HCT116 (cell line): ENCODE measurements at regions not wholly inside any gene's neighbourhood (a gene's known extent, or its start where the extent isn't known, plus 50 kb on each side); places are given as distances from the start of the nearest gene placed in this dataset.

Experiments
- ATAC-seq: fragments of 200-7000 bp; cut with Tn5 transposase; 2 replicates; pipeline ENCODE4 v1.9.1; 2020; ENCODE audit warnings: mild to moderate bottlenecking, moderate library complexity
- BruUV-seq: library from RNA; stranded (reverse); fragments of 400-500 nt; replicated peaks from 2 replicates; lab custom pipeline; 2021; lab: Mats Ljungman, UMichigan
- CTCF ChIA-PET: fragments of 300-600 bp; sonication (Branson Sonifier 250); formaldehyde crosslinking; loops from one replicate; lab custom pipeline; 2021; ENCODE audit warnings: antibody characterized with exemption; lab: Charles Lee
- POLR2A ChIA-PET: fragments of 300-600, 350-600 bp; sonication (Branson Sonifier 250); formaldehyde crosslinking; loops from one replicate; lab custom pipeline; 2021; ENCODE audit warnings: antibody characterized with exemption; lab: Charles Lee
- RAD21 ChIA-PET, 2 experiments: fragments of 300-600 bp; sonication (Branson Sonifier 250); formaldehyde crosslinking; loops; one replicate each; lab custom pipeline; 2023; ENCODE audit warnings: low total read pairs in 2 of 2; ENCODE audit not compliant: uncharacterized antibody in 2 of 2, unreplicated experiment in 2 of 2, low non-redundant PET in 1 of 2; lab: Charles Lee
- DNase-seq: peaks from one replicate; pipeline ENCODE4 v3.0.0-alpha.2; 2010; ENCODE audit warnings: low read depth, low spot score
- H2AFZ ChIP-seq: fragments of 200-600 bp; shearing (Covaris generic), sonication (generic); 2 replicates; pipeline ENCODE4 v1.6.1; 2017; ENCODE audit warnings: low read depth, mixed run types, mixed read lengths, antibody characterized with exemption, low read length; ENCODE audit not compliant: poor library complexity, severe bottlenecking
- H3K27ac ChIP-seq: 2 replicates; pipeline ENCODE4 v1.5.1; 2012; ENCODE audit warnings: low read depth, low read length
- H3K27me3 ChIP-seq: fragments of 200-600 bp; sonication (generic); 2 replicates; pipeline ENCODE4 v1.6.1; 2016; ENCODE audit warnings: mixed run types, low read length, mixed read lengths; ENCODE audit not compliant: insufficient read depth
- H3K36me3 ChIP-seq, 2 experiments: fragments of 200-500 bp in 1 of 2; fragments of 200-600 bp in 1 of 2; sonication (Bioruptor generic) in 1 of 2; sonication (generic) in 1 of 2; 2 replicates each; pipeline versions ENCODE4 v1.5.1 to v1.6.1; 2014 to 2016; ENCODE audit warnings: low read length in 2 of 2, inconsistent platforms in 1 of 2, mixed read lengths in 1 of 2, mixed run types in 1 of 2; ENCODE audit not compliant: insufficient read depth in 2 of 2, control insufficient read depth in 1 of 2
- H3K4me1 ChIP-seq, 2 experiments: fragments of 200-600 bp in 1 of 2; sonication (generic) in 1 of 2; 2 replicates each; pipeline versions ENCODE4 v1.5.1 to v1.6.1; 2012 to 2017; ENCODE audit warnings: low read length in 2 of 2, inconsistent platforms in 1 of 2, mild to moderate bottlenecking in 1 of 2, mixed read lengths in 1 of 2, mixed run types in 1 of 2, moderate library complexity in 1 of 2; ENCODE audit not compliant: insufficient read depth in 2 of 2, control insufficient read depth in 1 of 2
- H3K4me2 ChIP-seq: fragments of 200-600 bp; sonication (generic); 2 replicates; pipeline ENCODE4 v1.6.1; 2017; ENCODE audit warnings: mixed run types, low read length, mixed read lengths
- H3K4me3 ChIP-seq, 2 experiments: fragments of 200-600 bp in 1 of 2; sonication (generic) in 1 of 2; replicated peaks in 1 of 2; 2 replicates each; pipeline ENCODE4 v1.5.1; 2011 to 2016; ENCODE audit warnings: low read length in 2 of 2, control low read depth in 1 of 2, low read depth in 1 of 2, mild to moderate bottlenecking in 1 of 2, mixed read lengths in 1 of 2, mixed run types in 1 of 2
- H3K79me2 ChIP-seq: fragments of 200-600 bp; sonication (generic); 2 replicates; pipeline ENCODE4 v1.6.1; 2017; ENCODE audit warnings: mild to moderate bottlenecking, mixed run types, low read length, moderate library complexity, mixed read lengths; ENCODE audit not compliant: insufficient read depth
- H3K9ac ChIP-seq: fragments of 200-600 bp; sonication (generic); 2 replicates; pipeline ENCODE4 v1.6.1; 2016; ENCODE audit warnings: low read length, mixed read lengths
- H3K9me2 ChIP-seq: fragments of 200-600 bp; sonication (generic), shearing (Covaris generic); 2 replicates; pipeline ENCODE4 v1.6.1; 2017; ENCODE audit warnings: mixed run types, mild to moderate bottlenecking, moderate library complexity; ENCODE audit not compliant: insufficient read depth
- H3K9me3 ChIP-seq, 2 experiments: fragments of 200-500 bp in 1 of 2; fragments of 200-600 bp in 1 of 2; sonication (Bioruptor generic) in 1 of 2; sonication (generic) in 1 of 2; 2 replicates each; pipeline ENCODE4 v1.6.1; 2014 to 2017; ENCODE audit warnings: low read length in 2 of 2, mixed read lengths in 2 of 2, inconsistent platforms in 1 of 2, low read depth in 1 of 2, mild to moderate bottlenecking in 1 of 2, mixed run types in 1 of 2, moderate library complexity in 1 of 2; ENCODE audit not compliant: control insufficient read depth in 1 of 2, insufficient read depth in 1 of 2
- H4K20me1 ChIP-seq: fragments of 200-600 bp; sonication (generic), shearing (Covaris generic); 2 replicates; pipeline ENCODE4 v1.6.1; 2017; ENCODE audit warnings: mixed run types, mild to moderate bottlenecking, moderate library complexity; ENCODE audit not compliant: insufficient read depth
- CBX3 ChIP-seq: IDR thresholded peaks from 2 replicates; pipeline ENCODE4 v1.6.1; 2012; ENCODE audit warnings: low read depth
- CEBPB ChIP-seq: IDR thresholded peaks from 2 replicates; pipeline ENCODE4 v1.6.1; 2012; ENCODE audit warnings: low read depth
- EGR1 ChIP-seq: IDR thresholded peaks from 2 replicates; pipeline ENCODE4 v1.6.1; 2012; ENCODE audit warnings: low read depth
- ELF1 ChIP-seq: IDR thresholded peaks from 2 replicates; pipeline ENCODE4 v1.6.1; 2012; ENCODE audit warnings: low read depth, borderline replicate concordance
- EZH2 ChIP-seq: fragments of 200-600 bp; sonication (generic); IDR thresholded peaks from 2 replicates; pipeline ENCODE4 v1.6.1; 2017; ENCODE audit warnings: antibody characterized with exemption, mixed run types
- EZH2phosphoT487 ChIP-seq: fragments of 200-600 bp; IDR thresholded peaks from 2 replicates; pipeline ENCODE4 v1.6.1; 2018; ENCODE audit warnings: antibody characterized with exemption, borderline replicate concordance
- FOSL1 ChIP-seq: IDR thresholded peaks from 2 replicates; pipeline ENCODE4 v1.6.1; 2012; ENCODE audit warnings: low read depth
- JUND ChIP-seq: IDR thresholded peaks from 2 replicates; pipeline ENCODE4 v1.6.1; 2012
- POLR2A ChIP-seq: IDR thresholded peaks from 2 replicates; pipeline ENCODE4 v1.7.0; 2011; ENCODE audit warnings: borderline replicate concordance; ENCODE audit not compliant: insufficient read depth, insufficient read length; ENCODE audit errors: extremely low read depth
- POLR2AphosphoS5 ChIP-seq: IDR thresholded peaks from 2 replicates; pipeline ENCODE4 v1.6.1; 2011; ENCODE audit warnings: mild to moderate bottlenecking, low read depth, low read length, moderate library complexity
- RAD21 ChIP-seq: IDR thresholded peaks from 2 replicates; pipeline ENCODE4 v1.6.1; 2012; ENCODE audit warnings: low read depth, mild to moderate bottlenecking
- SIN3A ChIP-seq: IDR thresholded peaks from 2 replicates; pipeline ENCODE4 v1.6.1; 2012; ENCODE audit warnings: low read depth
- SP1 ChIP-seq: IDR thresholded peaks from 2 replicates; pipeline ENCODE4 v1.6.1; 2012; ENCODE audit warnings: low read depth
- SRF ChIP-seq: IDR thresholded peaks from 2 replicates; pipeline ENCODE4 v1.6.1; 2012; ENCODE audit warnings: low read depth
- TCF7L2 ChIP-seq: IDR thresholded peaks from 2 replicates; pipeline ENCODE4 v1.7.0; 2011; ENCODE audit warnings: borderline replicate concordance, inconsistent platforms; ENCODE audit not compliant: insufficient read depth, insufficient read length; ENCODE audit errors: extremely low read depth
- YY1 ChIP-seq: IDR thresholded peaks from 2 replicates; pipeline ENCODE4 v1.6.1; 2011; ENCODE audit warnings: low read length, low read depth, moderate library complexity, mild to moderate bottlenecking; ENCODE audit not compliant: insufficient replicate concordance; ENCODE audit errors: extremely low read depth
- intact Hi-C: fragments of 100-400 bp; cut with micrococcal nuclease; formaldehyde crosslinking; loops from 2 replicates; pipeline ENCODE4 v1.10.0; 2022
- TF ChIP-seq, protein P1 (sequence below): IDR thresholded peaks from 2 replicates; pipeline ENCODE4 v1.6.1; 2012
- TF ChIP-seq, protein P2 (sequence below): IDR thresholded peaks from 2 replicates; pipeline ENCODE4 v1.6.1; 2012; ENCODE audit warnings: low read depth
- TF ChIP-seq, protein P3 (sequence below): IDR thresholded peaks from 2 replicates; pipeline ENCODE4 v1.6.1; 2012

DNA sequence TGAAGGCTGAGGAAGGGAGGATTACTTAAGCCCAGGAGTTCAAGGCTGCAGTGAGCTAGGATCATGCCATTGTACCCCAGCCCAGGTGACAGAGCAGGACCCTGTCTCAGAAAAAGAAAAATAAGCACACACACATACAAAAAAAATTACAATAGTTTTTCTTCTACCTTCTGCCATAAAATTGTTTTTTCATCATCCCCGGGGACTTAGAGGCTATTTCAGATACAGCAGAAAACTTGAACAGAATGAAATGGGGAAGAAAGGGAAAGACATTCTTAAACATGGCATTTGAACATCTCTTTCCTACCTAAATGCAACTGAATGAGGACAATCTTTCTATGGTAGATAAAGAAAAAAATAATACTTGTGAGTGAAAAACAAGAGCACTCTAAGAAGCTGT, 109.1 kb downstream of the KCTD12 start:
- ATAC-seq (no peak), DNase-seq (no peak)
- no peak overlapping the region for H2AFZ ChIP-seq
- no peaks in the 10 kb centered on the region for H4K20me1 ChIP-seq
- ChIA-PET RAD21 (no interaction called here), CTCF (no interaction called here), POLR2A (no interaction called here)
- no peaks in the 10 kb centered on the region for H3K9me3 ChIP-seq
- no peak overlapping the region for H3K4me2 ChIP-seq
- H3K4me1 ChIP-seq = no peaks in the 10 kb centered on the region
- no peaks in the 10 kb centered on the region for H3K79me2 ChIP-seq
- no TSS peak for BruUV-seq
- no peak overlapping the region for H3K9ac ChIP-seq
- H3K36me3 ChIP-seq = no peaks in the 10 kb centered on the region
- no peaks in the 10 kb centered on the region for H3K9me2 ChIP-seq
- no peak overlapping the region for H3K4me3 ChIP-seq
- TF ChIP-seq EZH2 (no peak), JUND (no peak), SIN3A (no peak), RAD21 (no peak), TCF7L2 (no peak), FOSL1 (no peak), YY1 (no peak), ELF1 (no peak), POLR2AphosphoS5 (no peak), CEBPB (no peak), SP1 (no peak), POLR2A (no peak), SRF (no peak), EZH2phosphoT487 (no peak), EGR1 (no peak), CBX3 (no peak)
- TF ChIP-seq, protein P1, sequence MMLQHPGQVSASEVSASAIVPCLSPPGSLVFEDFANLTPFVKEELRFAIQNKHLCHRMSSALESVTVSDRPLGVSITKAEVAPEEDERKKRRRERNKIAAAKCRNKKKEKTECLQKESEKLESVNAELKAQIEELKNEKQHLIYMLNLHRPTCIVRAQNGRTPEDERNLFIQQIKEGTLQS = no peak
- TF ChIP-seq, protein P2, sequence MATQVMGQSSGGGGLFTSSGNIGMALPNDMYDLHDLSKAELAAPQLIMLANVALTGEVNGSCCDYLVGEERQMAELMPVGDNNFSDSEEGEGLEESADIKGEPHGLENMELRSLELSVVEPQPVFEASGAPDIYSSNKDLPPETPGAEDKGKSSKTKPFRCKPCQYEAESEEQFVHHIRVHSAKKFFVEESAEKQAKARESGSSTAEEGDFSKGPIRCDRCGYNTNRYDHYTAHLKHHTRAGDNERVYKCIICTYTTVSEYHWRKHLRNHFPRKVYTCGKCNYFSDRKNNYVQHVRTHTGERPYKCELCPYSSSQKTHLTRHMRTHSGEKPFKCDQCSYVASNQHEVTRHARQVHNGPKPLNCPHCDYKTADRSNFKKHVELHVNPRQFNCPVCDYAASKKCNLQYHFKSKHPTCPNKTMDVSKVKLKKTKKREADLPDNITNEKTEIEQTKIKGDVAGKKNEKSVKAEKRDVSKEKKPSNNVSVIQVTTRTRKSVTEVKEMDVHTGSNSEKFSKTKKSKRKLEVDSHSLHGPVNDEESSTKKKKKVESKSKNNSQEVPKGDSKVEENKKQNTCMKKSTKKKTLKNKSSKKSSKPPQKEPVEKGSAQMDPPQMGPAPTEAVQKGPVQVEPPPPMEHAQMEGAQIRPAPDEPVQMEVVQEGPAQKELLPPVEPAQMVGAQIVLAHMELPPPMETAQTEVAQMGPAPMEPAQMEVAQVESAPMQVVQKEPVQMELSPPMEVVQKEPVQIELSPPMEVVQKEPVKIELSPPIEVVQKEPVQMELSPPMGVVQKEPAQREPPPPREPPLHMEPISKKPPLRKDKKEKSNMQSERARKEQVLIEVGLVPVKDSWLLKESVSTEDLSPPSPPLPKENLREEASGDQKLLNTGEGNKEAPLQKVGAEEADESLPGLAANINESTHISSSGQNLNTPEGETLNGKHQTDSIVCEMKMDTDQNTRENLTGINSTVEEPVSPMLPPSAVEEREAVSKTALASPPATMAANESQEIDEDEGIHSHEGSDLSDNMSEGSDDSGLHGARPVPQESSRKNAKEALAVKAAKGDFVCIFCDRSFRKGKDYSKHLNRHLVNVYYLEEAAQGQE = no peak
- TF ChIP-seq, protein P3, sequence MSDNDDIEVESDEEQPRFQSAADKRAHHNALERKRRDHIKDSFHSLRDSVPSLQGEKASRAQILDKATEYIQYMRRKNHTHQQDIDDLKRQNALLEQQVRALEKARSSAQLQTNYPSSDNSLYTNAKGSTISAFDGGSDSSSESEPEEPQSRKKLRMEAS = no peak
- H3K27ac ChIP-seq = no peak overlapping the region
- H3K27me3 ChIP-seq = no peaks in the 10 kb centered on the region; the same call in 1 of the 2 replicates
- intact Hi-C loops = no loop called here
